Activated B cell treated with CpG ODN at 0.5 μM for 24 hours (primary cell): ENCODE measurements at regions not wholly inside any gene's neighbourhood (a gene's known extent, or its start where the extent isn't known, plus 50 kb on each side); places are given as distances from the start of the nearest gene placed in this dataset.
"Not testable (repeated sequence)": the region's sequence is repeated elsewhere in the genome, so short reads cannot be mapped to it uniquely, and the experiment has no call there.

Experiments
- ATAC-seq: fragments of 200-7000 bp; cut with Tn5 transposase; one replicate; pipeline ENCODE4 v1.10.0; 2021; ENCODE audit warnings: low read depth, mild to moderate bottlenecking, moderate library complexity
- CTCF ChIA-PET: fragments of 350-600 bp; sonication (Branson Sonifier 250); formaldehyde crosslinking; loops from one replicate; lab custom pipeline; 2021; ENCODE audit warnings: antibody characterized with exemption; lab: Charles Lee
- POLR2A ChIA-PET: fragments of 350-600 bp; sonication (Branson Sonifier 250); formaldehyde crosslinking; loops from one replicate; lab custom pipeline; 2021; ENCODE audit warnings: antibody characterized with exemption; lab: Charles Lee
- DNase-seq: peaks from one replicate; pipeline ENCODE4 v3.0.0; 2022
- H3K27ac Mint-ChIP-seq: one replicate; pipeline ENCODE4 v1.8.0; 2020; ENCODE audit warnings: mixed read lengths
- H3K27me3 Mint-ChIP-seq: one replicate; pipeline ENCODE4 v1.8.0; 2021; ENCODE audit warnings: mixed read lengths
- H3K36me3 Mint-ChIP-seq: one replicate; pipeline ENCODE4 v1.8.0; 2021; ENCODE audit warnings: low read depth, mixed read lengths
- H3K4me1 Mint-ChIP-seq: one replicate; pipeline ENCODE4 v1.8.0; 2021; ENCODE audit warnings: mixed read lengths
- H3K4me3 Mint-ChIP-seq: one replicate; pipeline ENCODE4 v1.8.0; 2020; ENCODE audit warnings: mild to moderate bottlenecking, mixed read lengths
- H3K9me3 Mint-ChIP-seq: one replicate; pipeline ENCODE4 v1.8.0; 2020; ENCODE audit warnings: mixed read lengths
- CTCF ChIP-seq: fragments of 200-600 bp; IDR thresholded peaks from one replicate; pipeline ENCODE4 v1.8.0; 2022; ENCODE audit warnings: antibody characterized with exemption, mild to moderate bottlenecking
- intact Hi-C: fragments of 100-400 bp; cut with micrococcal nuclease; formaldehyde crosslinking; loops from one replicate; pipeline ENCODE4 v1.15.1; 2024

DNA sequence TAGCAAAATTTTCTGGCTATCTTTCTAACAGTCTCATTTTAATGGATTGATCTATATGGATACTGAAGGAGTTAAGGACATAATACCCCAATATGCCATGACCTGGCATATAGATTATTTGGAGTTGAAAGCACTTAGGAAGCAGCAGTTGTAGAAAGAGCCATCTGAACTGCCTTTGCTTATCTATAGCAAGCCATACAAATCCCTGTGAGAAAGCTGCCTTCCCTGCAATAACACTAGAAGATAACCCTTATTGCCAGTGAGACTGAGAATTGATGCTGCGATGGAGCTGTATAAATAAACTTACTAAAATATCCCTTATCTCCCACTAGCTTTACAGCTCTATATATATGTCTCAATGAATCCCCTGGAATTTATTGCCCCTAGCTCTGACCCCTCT lies 346.3 kb downstream of the TECRL start:
- no peak for DNase-seq
- intact Hi-C loops, result no loop called here
- ATAC-seq, result no peak
- H3K27me3 Mint-ChIP-seq, result no peaks in the 10 kb centered on the region
- H3K36me3 Mint-ChIP-seq, result no peaks in the 10 kb centered on the region
- no peak overlapping the region for H3K4me3 Mint-ChIP-seq
- H3K4me1 Mint-ChIP-seq, result no peaks in the 10 kb centered on the region
- POLR2A ChIA-PET, result no interaction called here
- CTCF ChIA-PET, result no interaction called here
- TF ChIP-seq CTCF, result no peak
- peaks cover 5% of the 10 kb centered on the region for H3K9me3 Mint-ChIP-seq
- H3K27ac Mint-ChIP-seq, result no peak overlapping the region

GRCh38 chr4:64037033-64037432 lies 372.2 kb downstream of the TECRL start:
- DNase-seq, H3K4me3 Mint-ChIP-seq, ATAC-seq, CTCF ChIA-PET, intact Hi-C loops, POLR2A ChIA-PET, H3K4me1 Mint-ChIP-seq, H3K27me3 Mint-ChIP-seq, H3K27ac Mint-ChIP-seq, H3K36me3 Mint-ChIP-seq: not testable (repeated sequence)
- H3K9me3 Mint-ChIP-seq, result peaks cover 12% of the 10 kb centered on the region

DNA sequence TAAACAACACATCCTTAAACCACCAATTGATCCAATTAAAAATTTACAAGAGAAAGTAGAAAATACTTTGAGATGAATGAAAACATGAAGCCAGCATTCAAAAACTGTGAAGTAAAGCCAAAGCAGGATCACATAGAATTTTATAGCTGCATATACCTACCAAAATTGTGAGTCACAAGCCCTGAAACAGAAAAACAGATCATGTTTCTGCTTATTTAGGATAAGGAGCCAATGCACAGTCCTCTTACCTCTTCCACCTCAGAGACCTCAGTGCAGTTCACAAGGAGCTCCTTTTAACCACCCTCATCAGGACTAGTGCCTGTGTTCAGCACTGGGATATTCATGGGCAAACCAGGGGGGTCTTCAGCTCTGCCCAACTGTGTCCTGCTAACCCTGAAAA lies 386.7 kb downstream of the TECRL start:
- no peak for TF ChIP-seq CTCF
- H3K27me3 Mint-ChIP-seq, result no peaks in the 10 kb centered on the region
- no peak overlapping the region for H3K27ac Mint-ChIP-seq
- ATAC-seq, result no peak
- no peak overlapping the region for H3K4me3 Mint-ChIP-seq
- ChIA-PET POLR2A (no interaction called here), CTCF (no interaction called here)
- no peak for DNase-seq
- intact Hi-C loops, result no loop called here
- H3K4me1 Mint-ChIP-seq, result no peaks in the 10 kb centered on the region
- H3K9me3 Mint-ChIP-seq, result peaks cover 21% of the 10 kb centered on the region
- no peaks in the 10 kb centered on the region for H3K36me3 Mint-ChIP-seq

- ATAC-seq, result no peak
- no peaks in the 10 kb centered on the region for H3K36me3 Mint-ChIP-seq
- ChIA-PET CTCF (no interaction called here), POLR2A (no interaction called here)
- TF ChIP-seq CTCF, result no peak
- H3K4me3 Mint-ChIP-seq, result no peak overlapping the region
- no peaks in the 10 kb centered on the region for H3K4me1 Mint-ChIP-seq
- no peak overlapping the region for H3K27ac Mint-ChIP-seq
- peaks cover 17% of the 10 kb centered on the region for H3K9me3 Mint-ChIP-seq
- H3K27me3 Mint-ChIP-seq, result no peaks in the 10 kb centered on the region
- intact Hi-C loops, result no loop called here
- no peak for DNase-seq
Measured at GRCh38 chr4:64016893-64017292, 392.4 kb downstream of the TECRL start.

- CTCF ChIA-PET, result no interaction called here
- TF ChIP-seq CTCF, result no peak
- DNase-seq, result no peak
- POLR2A ChIA-PET, result no interaction called here
- peaks cover 13% of the 10 kb centered on the region for H3K9me3 Mint-ChIP-seq
- no peak overlapping the region for H3K27ac Mint-ChIP-seq
- no peaks in the 10 kb centered on the region for H3K36me3 Mint-ChIP-seq
- no peak for ATAC-seq
- intact Hi-C loops, result no loop called here
- H3K4me1 Mint-ChIP-seq, result no peaks in the 10 kb centered on the region
- no peak overlapping the region for H3K4me3 Mint-ChIP-seq
- H3K27me3 Mint-ChIP-seq, result no peaks in the 10 kb centered on the region
Measured at GRCh38 chr4:64014647-64015046, 394.6 kb downstream of the TECRL start.

- intact Hi-C loops, result no loop called here
- no peak overlapping the region for H3K27ac Mint-ChIP-seq
- H3K4me1 Mint-ChIP-seq, result no peaks in the 10 kb centered on the region
- H3K9me3 Mint-ChIP-seq, result peaks cover 13% of the 10 kb centered on the region
- ATAC-seq (no peak), DNase-seq (no peak)
- H3K4me3 Mint-ChIP-seq, result no peak overlapping the region
- ChIA-PET POLR2A (no interaction called here), CTCF (no interaction called here)
- H3K27me3 Mint-ChIP-seq, result no peaks in the 10 kb centered on the region
- H3K36me3 Mint-ChIP-seq, result no peaks in the 10 kb centered on the region
- TF ChIP-seq CTCF, result no peak
Measured at GRCh38 chr4:64001229-64001898, 407.9 kb downstream of the TECRL start.
